Tibial nerve (tissue), 4 donors: ENCODE measurements at regions not wholly inside any gene's neighbourhood (a gene's known extent, or its start where the extent isn't known, plus 50 kb on each side); places are given as distances from the start of the nearest gene placed in this dataset.

ENCODE experiments used
- DNase-seq, 2 donors: peaks; one replicate each; pipeline ENCODE4 v3.0.0-alpha.2; 2019; ENCODE audit warnings: low spot score in 2 of 2
- H3K27ac ChIP-seq, 4 donors: fragments of 200-600 bp; sonication (generic) in 3 of 4; one replicate each; pipeline ENCODE4 v1.5.1; 2017 to 2019; ENCODE audit warnings: mild to moderate bottlenecking in 1 of 4
- H3K27me3 ChIP-seq, 2 donors: fragments of 200-600 bp; sonication (generic) in 1 of 2; one replicate each; pipeline versions ENCODE4 v1.5.1 to v1.6.0; 2017 to 2019
- H3K36me3 ChIP-seq, 3 donors: fragments of 200-600 bp; sonication (generic); one replicate each; pipeline ENCODE4 v1.5.1; 2018 to 2019
- H3K4me1 ChIP-seq, 4 donors: fragments of 200-600 bp; sonication (generic) in 3 of 4; one replicate each; pipeline ENCODE4 v1.5.1; 2017 to 2019
- H3K4me3 ChIP-seq, 4 donors: fragments of 200-600 bp; sonication (generic) in 3 of 4; one replicate each; pipeline ENCODE4 v1.5.1; 2017 to 2019; ENCODE audit warnings: mild to moderate bottlenecking in 1 of 4, moderate library complexity in 1 of 4
- H3K9me3 ChIP-seq, 4 donors: fragments of 200-600 bp; sonication (generic) in 3 of 4; one replicate each; pipeline ENCODE4 v1.5.1; 2017 to 2019
- CTCF ChIP-seq, 5 experiments: fragments of 200-600 bp in 3 of 5; fragments of 450-650 bp in 2 of 5; sonication (generic) in 3 of 5; IDR thresholded peaks; one replicate each; pipeline ENCODE4 v1.5.1; 2016 to 2019; ENCODE audit warnings: antibody characterized with exemption in 5 of 5, mild to moderate bottlenecking in 3 of 5, moderate library complexity in 2 of 5
- EP300 ChIP-seq, 2 donors: sonication (generic); formaldehyde crosslinking; IDR thresholded peaks; one replicate each; pipeline ENCODE4 v1.6.1; 2017; ENCODE audit warnings: antibody characterized with exemption in 2 of 2, mild to moderate bottlenecking in 1 of 2
- POLR2A ChIP-seq, 2 donors: fragments of 450-650 bp; IDR thresholded peaks; one replicate each; pipeline ENCODE4 v1.6.1; 2017; ENCODE audit warnings: antibody characterized with exemption in 2 of 2, mild to moderate bottlenecking in 2 of 2, moderate library complexity in 2 of 2
- WGBS, 2 donors: methylation state at CpG; one replicate each; pipeline ENCODE4 v1.1.5; 2018; 5-methylcytosine and 5-hydroxymethylcytosine counted together

- Histone ChIP-seq H3K36me3 (no peaks in the 10 kb centered on the region), H3K27me3 (peaks cover 0 to 3% of the 10 kb centered on the region in 2 donors), H3K4me3 (no peak overlapping the region), H3K9me3 (no peaks in the 10 kb centered on the region), H3K4me1 (no peaks in the 10 kb centered on the region), H3K27ac (no peak overlapping the region)
- no peak for TF ChIP-seq EP300 (IDR thresholded peaks at IDR 0.05)
- no peak for TF ChIP-seq CTCF (IDR thresholded peaks at IDR 0.05)
- WGBS, 2 donors, result 81 to 90% methylated on average over 5 of the region's 5 CpGs
- no peak for DNase-seq
Measured at GRCh38 chr12:125688881-125689280, 623.6 kb downstream of the AACS start.

GRCh38 chr12:125689576-125690410, 624.6 kb downstream of the AACS start:
- no peaks in the 10 kb centered on the region for H3K4me1 ChIP-seq
- H3K36me3 ChIP-seq, result no peaks in the 10 kb centered on the region
- WGBS, 2 donors, result 56 to 68% methylated on average over 18 of the region's 18 CpGs
- H3K27ac ChIP-seq, result no peak overlapping the region
- no peak overlapping the region for H3K4me3 ChIP-seq
- no peaks in the 10 kb centered on the region for H3K27me3 ChIP-seq
- no peak for TF ChIP-seq POLR2A (IDR thresholded peaks at IDR 0.05)
- TF ChIP-seq EP300 (IDR thresholded peaks at IDR 0.05), result no peak
- no peak for TF ChIP-seq CTCF (IDR thresholded peaks at IDR 0.05)
- no peak for DNase-seq
- H3K9me3 ChIP-seq, result no peaks in the 10 kb centered on the region

DNA sequence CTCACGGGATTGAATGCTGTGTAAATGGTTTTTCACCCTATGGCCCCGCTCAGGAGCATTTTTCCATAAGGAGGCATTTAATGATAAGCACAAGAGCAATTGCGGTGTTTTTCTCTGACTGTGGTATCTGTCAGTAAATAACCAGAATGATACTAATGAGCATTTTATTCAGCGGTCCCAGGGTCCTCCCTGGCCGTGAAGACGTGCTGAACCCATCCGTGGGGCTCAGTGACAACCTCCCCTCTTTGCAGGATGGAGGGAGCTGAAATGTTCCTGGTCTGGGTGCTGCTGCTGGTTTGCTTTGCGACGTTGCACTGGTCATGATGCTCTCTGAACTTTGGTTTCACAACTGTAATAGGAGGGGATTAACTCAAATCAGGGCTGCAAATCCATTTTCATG, 625.6 kb downstream of the AACS start:
- no peak overlapping the region for H3K27ac ChIP-seq
- no peaks in the 10 kb centered on the region for H3K4me1 ChIP-seq
- H3K4me3 ChIP-seq, result no peak overlapping the region
- 73 to 82% methylated on average over 9 of the region's 9 CpGs for WGBS, 2 donors
- no peaks in the 10 kb centered on the region for H3K9me3 ChIP-seq
- DNase-seq, result no peak
- no peak for TF ChIP-seq CTCF (IDR thresholded peaks at IDR 0.05)
- TF ChIP-seq POLR2A (IDR thresholded peaks at IDR 0.05), result no peak
- no peak for TF ChIP-seq EP300 (IDR thresholded peaks at IDR 0.05)
- no peaks in the 10 kb centered on the region for H3K36me3 ChIP-seq
- no peaks in the 10 kb centered on the region for H3K27me3 ChIP-seq

- H3K27ac ChIP-seq, result no peak overlapping the region
- DNase-seq, result no peak
- no peaks in the 10 kb centered on the region for H3K4me1 ChIP-seq
- TF ChIP-seq EP300 (IDR thresholded peaks at IDR 0.05), result no peak
- no peaks in the 10 kb centered on the region for H3K27me3 ChIP-seq
- WGBS, 2 donors, result 77 to 86% methylated on average over 2 of the region's 2 CpGs
- H3K36me3 ChIP-seq, result no peaks in the 10 kb centered on the region
- no peaks in the 10 kb centered on the region for H3K9me3 ChIP-seq
- no peak overlapping the region for H3K4me3 ChIP-seq
Measured at GRCh38 chr12:125696054-125696453, 630.8 kb downstream of the AACS start.

DNA sequence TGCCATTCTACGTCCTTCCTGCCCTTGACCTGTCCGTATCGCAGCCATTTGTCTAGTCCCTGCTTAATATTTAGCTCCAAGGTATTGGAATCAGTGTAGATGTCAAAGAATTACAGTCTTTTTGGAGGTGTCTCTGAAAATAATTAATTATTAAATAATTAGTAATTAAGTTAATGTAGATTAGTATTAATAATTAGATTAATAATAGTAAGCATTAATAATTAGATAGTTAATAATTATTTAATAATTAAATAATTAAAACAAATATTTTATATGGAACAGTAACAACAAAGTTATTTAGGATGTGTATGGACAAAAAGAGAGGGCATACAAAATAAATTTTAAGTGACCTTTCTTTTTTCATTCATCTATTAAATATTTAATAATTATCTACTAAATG, 639.6 kb downstream of the AACS start:
- H3K9me3 ChIP-seq, result peaks cover 0 to 7% (median 0%) of the 10 kb centered on the region in 4 donors
- H3K4me3 ChIP-seq, result no peak overlapping the region
- TF ChIP-seq CTCF (IDR thresholded peaks at IDR 0.05) (no peak), POLR2A (IDR thresholded peaks at IDR 0.05) (no peak), EP300 (IDR thresholded peaks at IDR 0.05) (no peak)
- H3K27me3 ChIP-seq, result no peaks in the 10 kb centered on the region
- no peak overlapping the region for H3K27ac ChIP-seq
- no peak for DNase-seq
- H3K36me3 ChIP-seq, result no peaks in the 10 kb centered on the region
- WGBS, 2 donors, result 92 to 96% methylated on average over 3 of the region's 3 CpGs
- H3K4me1 ChIP-seq, result no peaks in the 10 kb centered on the region
